ENCODE measurements at regions not wholly inside any gene's neighbourhood (a gene's known extent, or its start where the extent isn't known, plus 50 kb on each side); places are given as distances from the start of the nearest gene placed in this dataset.

- Histone ChIP-seq H3K27me3 (no peaks in the 10 kb centered on the region), H3K9me3 (peaks cover 0 to 5% (median 0%) of the 10 kb centered on the region in 11 donors), H3K4me3 (no peak overlapping the region), H3K27ac (no peak overlapping the region), H3K36me3 (no peaks in the 10 kb centered on the region), H3K4me1 (no peaks in the 10 kb centered on the region)
- no peak for TF ChIP-seq CTCF (IDR thresholded peaks at IDR 0.05)
- intact Hi-C loops (cut with DNase I), result no loop called here
- ATAC-seq, result no peak
- DNase-seq, result no peak
- 27 to 30% methylated on average over 1 of the region's 1 CpG for WGBS, 2 donors
These were observed 352.5 kb upstream of the GULP1 start for GRCh38 chr2:187939180-187939579.

- Histone ChIP-seq H3K4me3 (no peak overlapping the region), H3K27ac (no peak overlapping the region), H3K4me1 (no peaks in the 10 kb centered on the region), H3K27me3 (no peaks in the 10 kb centered on the region), H3K9me3 (no peaks in the 10 kb centered on the region), H3K36me3 (no peaks in the 10 kb centered on the region)
- intact Hi-C loops (cut with DNase I), result no loop called here
- no peak for DNase-seq
- no peak for TF ChIP-seq CTCF (IDR thresholded peaks at IDR 0.05)
- peak in 3 of 8 donors; percentile 37 to 64 (median 47) for ATAC-seq
These were observed 348.8 kb upstream of the GULP1 start for GRCh38 chr2:187942876-187943275.

- TF ChIP-seq CTCF (IDR thresholded peaks at IDR 0.05), result no peak
- DNase-seq, result no peak
- H3K9me3 ChIP-seq, result no peaks in the 10 kb centered on the region
- no peak overlapping the region for H3K4me3 ChIP-seq
- H3K4me1 ChIP-seq, result no peaks in the 10 kb centered on the region
- no peaks in the 10 kb centered on the region for H3K27me3 ChIP-seq
- intact Hi-C loops (cut with DNase I), result no loop called here
- WGBS, 2 donors, result 88 to 95% methylated on average over 6 of the region's 6 CpGs
- no peak for ATAC-seq
- no peak overlapping the region for H3K27ac ChIP-seq
- H3K36me3 ChIP-seq, result no peaks in the 10 kb centered on the region
These were observed 347.8 kb upstream of the GULP1 start for GRCh38 chr2:187943772-187944369.

- TF ChIP-seq CTCF (IDR thresholded peaks at IDR 0.05), result no peak
- no peaks in the 10 kb centered on the region for H3K4me1 ChIP-seq
- DNase-seq (no peak), ATAC-seq (no peak)
- no peak overlapping the region for H3K4me3 ChIP-seq
- WGBS, 2 donors, result 86 to 92% methylated on average over 3 of the region's 3 CpGs
- H3K27me3 ChIP-seq, result no peaks in the 10 kb centered on the region
- peaks cover 0 to 32% (median 0%) of the 10 kb centered on the region in 11 donors for H3K9me3 ChIP-seq
- intact Hi-C loops (cut with DNase I), result no loop called here
- H3K36me3 ChIP-seq, result no peaks in the 10 kb centered on the region
- H3K27ac ChIP-seq, result no peak overlapping the region
These were observed 341.8 kb upstream of the GULP1 start for GRCh38 chr2:187949859-187950258.

Data from heart right ventricle (tissue), 16 donors.